Ovary (tissue), 3 donors: ENCODE measurements at regions not wholly inside any gene's neighbourhood (a gene's known extent, or its start where the extent isn't known, plus 50 kb on each side); places are given as distances from the start of the nearest gene placed in this dataset.

Source experiments
- CTCF ChIP-seq, 3 donors: fragments of 450-650 bp in 2 of 3; fragments of 200-600 bp in 1 of 3; IDR thresholded peaks; one replicate each; pipeline versions ENCODE4 v1.5.1 to v1.8.0; 2016 to 2022; ENCODE audit warnings: antibody characterized with exemption in 3 of 3, mild to moderate bottlenecking in 1 of 3
- EP300 ChIP-seq: sonication (generic); formaldehyde crosslinking; IDR thresholded peaks from one replicate; pipeline ENCODE4 v1.6.1; 2017; ENCODE audit warnings: antibody characterized with exemption
- POLR2A ChIP-seq: fragments of 450-650 bp; IDR thresholded peaks from one replicate; pipeline ENCODE4 v1.6.1; 2017; ENCODE audit warnings: antibody characterized with exemption, mild to moderate bottlenecking, moderate library complexity
- donor health status: DM: no; HTN: no; CAD: no.

GRCh38 chr7:12851142-12851541, 163.7 kb downstream of the ARL4A start:
- TF ChIP-seq CTCF (IDR thresholded peaks at IDR 0.05) = no peak
- no peak for TF ChIP-seq POLR2A
- TF ChIP-seq EP300 = no peak
